ENCODE measurements at regions not wholly inside any gene's neighbourhood (a gene's known extent, or its start where the extent isn't known, plus 50 kb on each side); places are given as distances from the start of the nearest gene placed in this dataset.

DNA sequence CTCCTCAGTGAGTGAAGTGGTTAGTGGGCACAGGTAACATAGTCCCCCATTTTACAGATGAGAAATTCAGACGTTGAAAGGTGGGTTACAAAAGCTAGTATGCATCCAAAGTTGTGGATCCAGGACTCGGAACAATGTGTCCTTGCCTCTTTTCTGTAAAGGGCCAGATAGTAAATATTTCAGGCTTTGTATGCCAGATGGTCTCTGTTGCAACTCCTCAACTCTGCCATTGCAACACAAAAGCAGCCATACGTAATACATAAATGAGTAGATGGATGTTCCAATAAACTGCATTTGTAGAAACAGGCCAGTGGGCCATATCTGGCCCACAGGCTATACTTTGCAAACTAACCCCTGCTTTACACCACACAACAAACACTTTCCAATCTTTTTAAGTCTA, 166.6 kb upstream of the PKDCC start:
- ATAC-seq: no peak
- no peak for FAIRE-seq
- 64% methylated on average over 3 of the region's 3 CpGs for WGBS (ENCODE audit: missing lambda C conversion rate)
- no peak for TF ChIP-seq FOSL2 (IDR thresholded peaks at IDR 0.05)
- no peak for TF ChIP-seq FOSL2 (CRISPR knock-in tag; IDR thresholded peaks at IDR 0.05)
- TF ChIP-seq BHLHE40 (IDR thresholded peaks at IDR 0.05; ENCODE audit: low read depth, low read length): no peak
- no peak for TF ChIP-seq ESRRA (IDR thresholded peaks at IDR 0.05; ENCODE audit: borderline replicate concordance, low read length)
- no peak for TF ChIP-seq POLR2AphosphoS2 (conservative IDR thresholded peaks at IDR 0.05; ENCODE audit: low read length)
- no peak for TF ChIP-seq CHD4 (IDR thresholded peaks at IDR 0.05; ENCODE audit: borderline replicate concordance)
- no peak for TF ChIP-seq ELK1 (IDR thresholded peaks at IDR 0.05; ENCODE audit: low read depth, low read length)
- TF ChIP-seq ZNF302 (CRISPR knock-in tag; IDR thresholded peaks at IDR 0.05): no peak
- no peak for TF ChIP-seq MAFK (IDR thresholded peaks at IDR 0.05; ENCODE audit: partially characterized antibody)
- no peak for TF ChIP-seq TP53 (CRISPR knock-in tag; IDR thresholded peaks at IDR 0.05)
- TF ChIP-seq EHMT2 (IDR thresholded peaks at IDR 0.05; ENCODE audit: low read depth): no peak
- no peak for TF ChIP-seq MAX (IDR thresholded peaks at IDR 0.05)
- Histone ChIP-seq H3K4me1 (peaks cover 3% of the 10 kb centered on the region; the same call in 1 of the 3 replicates), H3K4me2 (no peak overlapping the region), H3K9me3 (no peaks in the 10 kb centered on the region), H3K4me3 (no peak overlapping the region), H3K27ac (no peak overlapping the region)
- CTCF ChIA-PET: interaction anchor here (5.5 to 18.2 kb wide), 3 partner anchors 12 to 205 kb away, joined by 55 to 393 read pairs (median 62); no protein-coding TSS in a partner anchor
- POLR2A ChIA-PET: no interaction called here
- DNase-seq (ENCODE audit: low read depth in 1 of 2, low spot score in 1 of 2): no peak

GRCh38 chr2:41884718-41885117, 163.1 kb upstream of the PKDCC start:
- ChIA-PET POLR2A (no interaction called here), CTCF (interaction anchor here (0.9 to 6.0 kb wide), 4 partner anchors 13 to 202 kb away, joined by 3 to 34 read pairs (median 14); no protein-coding TSS in a partner anchor)
- H3K4me3 ChIP-seq: no peak overlapping the region
- DNase-seq (ENCODE audit: low read depth in 1 of 2, low spot score in 1 of 2) (no peak), ATAC-seq (no peak), FAIRE-seq (no peak)
- 79% methylated on average over 5 of the region's 5 CpGs for WGBS (ENCODE audit: missing lambda C conversion rate)
- peaks cover 7% of the 10 kb centered on the region; the same call in 1 of the 3 replicates for H3K4me1 ChIP-seq
- no peak overlapping the region for H3K27ac ChIP-seq
- no peaks in the 10 kb centered on the region for H3K9me3 ChIP-seq
- no peak overlapping the region for H3K4me2 ChIP-seq
- TF ChIP-seq FOXS1 (CRISPR knock-in tag; IDR thresholded peaks at IDR 0.05): no peak
- no peak for TF ChIP-seq CTCF (IDR thresholded peaks at IDR 0.05)
- TF ChIP-seq, protein P1, sequence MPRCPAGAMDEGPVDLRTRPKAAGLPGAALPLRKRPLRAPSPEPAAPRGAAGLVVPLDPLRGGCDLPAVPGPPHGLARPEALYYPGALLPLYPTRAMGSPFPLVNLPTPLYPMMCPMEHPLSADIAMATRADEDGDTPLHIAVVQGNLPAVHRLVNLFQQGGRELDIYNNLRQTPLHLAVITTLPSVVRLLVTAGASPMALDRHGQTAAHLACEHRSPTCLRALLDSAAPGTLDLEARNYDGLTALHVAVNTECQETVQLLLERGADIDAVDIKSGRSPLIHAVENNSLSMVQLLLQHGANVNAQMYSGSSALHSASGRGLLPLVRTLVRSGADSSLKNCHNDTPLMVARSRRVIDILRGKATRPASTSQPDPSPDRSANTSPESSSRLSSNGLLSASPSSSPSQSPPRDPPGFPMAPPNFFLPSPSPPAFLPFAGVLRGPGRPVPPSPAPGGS (IDR thresholded peaks at IDR 0.05): no peak
- TF ChIP-seq HEYL (CRISPR knock-in tag; IDR thresholded peaks at IDR 0.05): no peak
- no peak for TF ChIP-seq SREBF2 (IDR thresholded peaks at IDR 0.05)
- no peak for TF ChIP-seq ZNF302 (CRISPR knock-in tag; IDR thresholded peaks at IDR 0.05)
- no peak for TF ChIP-seq MAZ (IDR thresholded peaks at IDR 0.05; ENCODE audit: borderline replicate concordance, low read depth, low read length)
- no peak for TF ChIP-seq HOXB5 (CRISPR knock-in tag; IDR thresholded peaks at IDR 0.05)
- TF ChIP-seq E2F6 (IDR thresholded peaks at IDR 0.05; ENCODE audit: borderline replicate concordance, low read depth): no peak
- no peak for TF ChIP-seq MAFK (IDR thresholded peaks at IDR 0.05; ENCODE audit: partially characterized antibody)
- no peak for TF ChIP-seq RARB (CRISPR knock-in tag; IDR thresholded peaks at IDR 0.05)
- TF ChIP-seq RFX5 (IDR thresholded peaks at IDR 0.05): no peak
- TF ChIP-seq PHF8 (IDR thresholded peaks at IDR 0.05; ENCODE audit: borderline replicate concordance, low read depth): no peak
- TF ChIP-seq, protein P2, sequence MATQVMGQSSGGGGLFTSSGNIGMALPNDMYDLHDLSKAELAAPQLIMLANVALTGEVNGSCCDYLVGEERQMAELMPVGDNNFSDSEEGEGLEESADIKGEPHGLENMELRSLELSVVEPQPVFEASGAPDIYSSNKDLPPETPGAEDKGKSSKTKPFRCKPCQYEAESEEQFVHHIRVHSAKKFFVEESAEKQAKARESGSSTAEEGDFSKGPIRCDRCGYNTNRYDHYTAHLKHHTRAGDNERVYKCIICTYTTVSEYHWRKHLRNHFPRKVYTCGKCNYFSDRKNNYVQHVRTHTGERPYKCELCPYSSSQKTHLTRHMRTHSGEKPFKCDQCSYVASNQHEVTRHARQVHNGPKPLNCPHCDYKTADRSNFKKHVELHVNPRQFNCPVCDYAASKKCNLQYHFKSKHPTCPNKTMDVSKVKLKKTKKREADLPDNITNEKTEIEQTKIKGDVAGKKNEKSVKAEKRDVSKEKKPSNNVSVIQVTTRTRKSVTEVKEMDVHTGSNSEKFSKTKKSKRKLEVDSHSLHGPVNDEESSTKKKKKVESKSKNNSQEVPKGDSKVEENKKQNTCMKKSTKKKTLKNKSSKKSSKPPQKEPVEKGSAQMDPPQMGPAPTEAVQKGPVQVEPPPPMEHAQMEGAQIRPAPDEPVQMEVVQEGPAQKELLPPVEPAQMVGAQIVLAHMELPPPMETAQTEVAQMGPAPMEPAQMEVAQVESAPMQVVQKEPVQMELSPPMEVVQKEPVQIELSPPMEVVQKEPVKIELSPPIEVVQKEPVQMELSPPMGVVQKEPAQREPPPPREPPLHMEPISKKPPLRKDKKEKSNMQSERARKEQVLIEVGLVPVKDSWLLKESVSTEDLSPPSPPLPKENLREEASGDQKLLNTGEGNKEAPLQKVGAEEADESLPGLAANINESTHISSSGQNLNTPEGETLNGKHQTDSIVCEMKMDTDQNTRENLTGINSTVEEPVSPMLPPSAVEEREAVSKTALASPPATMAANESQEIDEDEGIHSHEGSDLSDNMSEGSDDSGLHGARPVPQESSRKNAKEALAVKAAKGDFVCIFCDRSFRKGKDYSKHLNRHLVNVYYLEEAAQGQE (IDR thresholded peaks at IDR 0.05): no peak
- no peak for TF ChIP-seq RAD21 (conservative IDR thresholded peaks at IDR 0.05 in 1 of 2, IDR thresholded peaks at IDR 0.05 in 1 of 2)
- TF ChIP-seq, protein P3, sequence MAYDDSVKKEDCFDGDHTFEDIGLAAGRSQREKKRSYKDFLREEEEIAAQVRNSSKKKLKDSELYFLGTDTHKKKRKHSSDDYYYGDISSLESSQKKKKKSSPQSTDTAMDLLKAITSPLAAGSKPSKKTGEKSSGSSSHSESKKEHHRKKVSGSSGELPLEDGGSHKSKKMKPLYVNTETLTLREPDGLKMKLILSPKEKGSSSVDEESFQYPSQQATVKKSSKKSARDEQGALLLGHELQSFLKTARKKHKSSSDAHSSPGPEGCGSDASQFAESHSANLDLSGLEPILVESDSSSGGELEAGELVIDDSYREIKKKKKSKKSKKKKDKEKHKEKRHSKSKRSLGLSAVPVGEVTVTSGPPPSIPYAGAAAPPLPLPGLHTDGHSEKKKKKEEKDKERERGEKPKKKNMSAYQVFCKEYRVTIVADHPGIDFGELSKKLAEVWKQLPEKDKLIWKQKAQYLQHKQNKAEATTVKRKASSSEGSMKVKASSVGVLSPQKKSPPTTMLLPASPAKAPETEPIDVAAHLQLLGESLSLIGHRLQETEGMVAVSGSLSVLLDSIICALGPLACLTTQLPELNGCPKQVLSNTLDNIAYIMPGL (CRISPR knock-in tag; IDR thresholded peaks at IDR 0.05; ENCODE audit: borderline replicate concordance): no peak
- no peak for TF ChIP-seq MYC (IDR thresholded peaks at IDR 0.05; ENCODE audit: borderline replicate concordance, low read length)

Measured in A549 (cell line).